Naive thymus-derived CD4-positive, alpha-beta T cell (primary cell): ENCODE measurements at regions not wholly inside any gene's neighbourhood (a gene's known extent, or its start where the extent isn't known, plus 50 kb on each side); places are given as distances from the start of the nearest gene placed in this dataset.

ENCODE experiments used
- ATAC-seq: fragments of 150-1000 bp; cut with Tn5 transposase; 2 replicates; pipeline ENCODE4 v1.10.0; 2021; ENCODE audit warnings: mild to moderate bottlenecking, moderate library complexity
- CTCF ChIA-PET: fragments of 350-600 bp; sonication (Branson Sonifier 250); formaldehyde crosslinking; loops from one replicate; lab custom pipeline; 2021; ENCODE audit warnings: antibody characterized with exemption; lab: Charles Lee
- POLR2A ChIA-PET: fragments of 350-600 bp; sonication (Branson Sonifier 250); formaldehyde crosslinking; loops from one replicate; lab custom pipeline; 2021; ENCODE audit warnings: antibody characterized with exemption, inconsistent platforms; lab: Charles Lee
- DNase-seq, 9 donors: peaks; one replicate each; pipeline versions ENCODE4 v3.0.0 to v3.0.0-alpha.2; 2020 to 2022; ENCODE audit warnings: mixed read lengths in 1 of 9
- H3K27ac ChIP-seq: one replicate; pipeline ENCODE4 v1.7.0; 2013; ENCODE audit warnings: mild to moderate bottlenecking, low read depth, low read length, moderate library complexity
- H3K27me3 ChIP-seq, 2 donors: one replicate each; pipeline ENCODE4 v1.7.0; 2013; ENCODE audit warnings: low read length in 2 of 2, mild to moderate bottlenecking in 2 of 2, moderate library complexity in 2 of 2; ENCODE audit not compliant: control insufficient read depth in 2 of 2, insufficient read depth in 2 of 2
- H3K36me3 ChIP-seq, 3 experiments: 1 replicate in 2 of 3; 2 replicates in 1 of 3; pipeline ENCODE4 v1.7.0; 2013; ENCODE audit warnings: low read length in 3 of 3, mild to moderate bottlenecking in 3 of 3, moderate library complexity in 1 of 3; ENCODE audit not compliant: insufficient read depth in 3 of 3, control insufficient read depth in 2 of 3
- H3K4me1 ChIP-seq, 2 donors: one replicate each; pipeline ENCODE4 v1.7.0; 2013; ENCODE audit warnings: low read length in 2 of 2, mild to moderate bottlenecking in 2 of 2, moderate library complexity in 1 of 2; ENCODE audit not compliant: control insufficient read depth in 2 of 2, insufficient read depth in 2 of 2
- H3K4me3 ChIP-seq: 2 replicates; pipeline ENCODE4 v1.7.0; 2013; ENCODE audit warnings: mild to moderate bottlenecking, low read length
- H3K9me3 ChIP-seq, 3 experiments: 1 replicate in 2 of 3; 2 replicates in 1 of 3; pipeline ENCODE4 v1.7.0; 2013; ENCODE audit warnings: low read length in 3 of 3; ENCODE audit not compliant: control insufficient read depth in 2 of 3
- H3K27ac Mint-ChIP-seq, 9 donors: one replicate each; pipeline ENCODE4 v1.8.0; 2020 to 2022; ENCODE audit warnings: mixed read lengths in 9 of 9, mild to moderate bottlenecking in 8 of 9, moderate library complexity in 5 of 9, inconsistent platforms in 2 of 9
- H3K27me3 Mint-ChIP-seq, 5 donors: one replicate each; pipeline ENCODE4 v1.8.0; 2021 to 2022; ENCODE audit warnings: mixed read lengths in 5 of 5, mild to moderate bottlenecking in 1 of 5
- H3K36me3 Mint-ChIP-seq, 5 donors: one replicate each; pipeline ENCODE4 v1.8.0; 2020 to 2022; ENCODE audit warnings: mixed read lengths in 5 of 5, mild to moderate bottlenecking in 3 of 5, inconsistent platforms in 1 of 5
- H3K4me1 Mint-ChIP-seq, 7 donors: one replicate each; pipeline ENCODE4 v1.8.0; 2020 to 2022; ENCODE audit warnings: mixed read lengths in 7 of 7, mild to moderate bottlenecking in 3 of 7, inconsistent platforms in 1 of 7
- H3K4me3 Mint-ChIP-seq, 10 donors: one replicate each; pipeline ENCODE4 v1.8.0; 2020 to 2022; ENCODE audit warnings: mild to moderate bottlenecking in 10 of 10, mixed read lengths in 10 of 10, moderate library complexity in 6 of 10, inconsistent platforms in 2 of 10
- H3K9me3 Mint-ChIP-seq, 11 donors: one replicate each; pipeline ENCODE4 v1.8.0; 2020 to 2022; ENCODE audit warnings: mixed read lengths in 11 of 11, mild to moderate bottlenecking in 4 of 11, inconsistent platforms in 1 of 11, moderate library complexity in 1 of 11
- intact Hi-C, 2 donors: fragments of 100-400 bp; cut with micrococcal nuclease; formaldehyde crosslinking; loops; one replicate each; pipeline ENCODE4 v1.15.1; 2023

- peaks cover 0 to 19% (median 3%) of the 10 kb centered on the region in 11 donors for H3K9me3 Mint-ChIP-seq
- H3K4me3 ChIP-seq = no peak overlapping the region
- ChIA-PET POLR2A (no interaction called here), CTCF (no interaction called here)
- no peaks in the 10 kb centered on the region for H3K4me1 ChIP-seq
- H3K36me3 ChIP-seq = no peaks in the 10 kb centered on the region
- H3K4me3 Mint-ChIP-seq = no peak overlapping the region
- ATAC-seq = no peak
- no peaks in the 10 kb centered on the region for H3K9me3 ChIP-seq
- H3K36me3 Mint-ChIP-seq = no peaks in the 10 kb centered on the region
- intact Hi-C loops = no loop called here
- H3K4me1 Mint-ChIP-seq = no peaks in the 10 kb centered on the region
- H3K27me3 Mint-ChIP-seq = no peaks in the 10 kb centered on the region
- H3K27ac Mint-ChIP-seq = no peak overlapping the region
- no peak for DNase-seq
- H3K27me3 ChIP-seq = no peaks in the 10 kb centered on the region
- no peak overlapping the region for H3K27ac ChIP-seq
These were observed 173.6 kb downstream of the ISL1 start for GRCh38 chr5:51556833-51557232.

- no peaks in the 10 kb centered on the region for H3K27me3 Mint-ChIP-seq
- intact Hi-C loops = no loop called here
- no peak overlapping the region for H3K4me3 Mint-ChIP-seq
- ChIA-PET POLR2A (no interaction called here), CTCF (no interaction called here)
- Histone ChIP-seq H3K27me3 (no peaks in the 10 kb centered on the region), H3K27ac (no peak overlapping the region), H3K4me1 (no peaks in the 10 kb centered on the region), H3K36me3 (no peaks in the 10 kb centered on the region), H3K4me3 (no peak overlapping the region), H3K9me3 (no peaks in the 10 kb centered on the region)
- H3K9me3 Mint-ChIP-seq = peaks cover 0 to 5% (median 0%) of the 10 kb centered on the region in 11 donors
- no peaks in the 10 kb centered on the region for H3K4me1 Mint-ChIP-seq
- DNase-seq (no peak), ATAC-seq (no peak)
- no peak overlapping the region for H3K27ac Mint-ChIP-seq
- no peaks in the 10 kb centered on the region for H3K36me3 Mint-ChIP-seq
These were observed 175.4 kb downstream of the ISL1 start for GRCh38 chr5:51558682-51559081.

GRCh38 chr5:51559339-51559738, 176.1 kb downstream of the ISL1 start:
- Mint-ChIP-seq H3K36me3 (no peaks in the 10 kb centered on the region), H3K9me3 (no peaks in the 10 kb centered on the region), H3K4me3 (no peak overlapping the region), H3K27ac (no peak overlapping the region), H3K4me1 (no peaks in the 10 kb centered on the region), H3K27me3 (no peaks in the 10 kb centered on the region)
- Histone ChIP-seq H3K4me1 (no peaks in the 10 kb centered on the region), H3K27ac (no peak overlapping the region), H3K27me3 (no peaks in the 10 kb centered on the region), H3K9me3 (no peaks in the 10 kb centered on the region), H3K4me3 (no peak overlapping the region), H3K36me3 (no peaks in the 10 kb centered on the region)
- ChIA-PET POLR2A (interaction anchor here (0.7 kb wide), 1 partner anchor 27 kb away, joined by 3 read pairs; no protein-coding TSS in a partner anchor), CTCF (no interaction called here)
- no peak for ATAC-seq
- intact Hi-C loops = no loop called here
- DNase-seq = no peak

GRCh38 chr5:51559921-51560658, 176.8 kb downstream of the ISL1 start:
- POLR2A ChIA-PET = interaction anchor here (0.7 kb wide), 1 partner anchor 26 kb away, joined by 3 read pairs; no protein-coding TSS in a partner anchor
- intact Hi-C loops = no loop called here
- Histone ChIP-seq H3K27me3 (no peaks in the 10 kb centered on the region), H3K4me1 (no peaks in the 10 kb centered on the region), H3K27ac (no peak overlapping the region), H3K36me3 (no peaks in the 10 kb centered on the region), H3K4me3 (no peak overlapping the region), H3K9me3 (no peaks in the 10 kb centered on the region)
- DNase-seq (no peak), ATAC-seq (no peak)
- H3K36me3 Mint-ChIP-seq = no peaks in the 10 kb centered on the region
- H3K27me3 Mint-ChIP-seq = no peaks in the 10 kb centered on the region
- H3K4me1 Mint-ChIP-seq = no peaks in the 10 kb centered on the region
- CTCF ChIA-PET = no interaction called here
- H3K27ac Mint-ChIP-seq = no peak overlapping the region
- no peak overlapping the region for H3K4me3 Mint-ChIP-seq
- H3K9me3 Mint-ChIP-seq = peaks cover 0 to 1% (median 0%) of the 10 kb centered on the region in 11 donors

- POLR2A ChIA-PET = no interaction called here
- Mint-ChIP-seq H3K4me3 (no peak overlapping the region), H3K36me3 (no peaks in the 10 kb centered on the region), H3K9me3 (peaks cover 0 to 10% (median 0%) of the 10 kb centered on the region in 11 donors), H3K27ac (no peak overlapping the region), H3K4me1 (no peaks in the 10 kb centered on the region), H3K27me3 (no peaks in the 10 kb centered on the region)
- intact Hi-C loops = no loop called here
- DNase-seq (no peak), ATAC-seq (no peak)
- H3K27ac ChIP-seq = no peak overlapping the region
- no peak overlapping the region for H3K4me3 ChIP-seq
- CTCF ChIA-PET = no interaction called here
- H3K27me3 ChIP-seq = no peaks in the 10 kb centered on the region
- no peaks in the 10 kb centered on the region for H3K4me1 ChIP-seq
- no peaks in the 10 kb centered on the region for H3K36me3 ChIP-seq
- H3K9me3 ChIP-seq = no peaks in the 10 kb centered on the region
These were observed 183.7 kb downstream of the ISL1 start for GRCh38 chr5:51566953-51567352.

GRCh38 chr5:51567636-51568035, 184.4 kb downstream of the ISL1 start:
- H3K36me3 Mint-ChIP-seq = no peaks in the 10 kb centered on the region
- CTCF ChIA-PET = no interaction called here

GRCh38 chr5:51573835-51574234, 190.6 kb downstream of the ISL1 start:
- ChIA-PET POLR2A (no interaction called here), CTCF (no interaction called here)
- no peak for ATAC-seq
- Histone ChIP-seq H3K9me3 (no peaks in the 10 kb centered on the region), H3K27ac (no peak overlapping the region), H3K27me3 (no peaks in the 10 kb centered on the region), H3K36me3 (no peaks in the 10 kb centered on the region), H3K4me1 (no peaks in the 10 kb centered on the region), H3K4me3 (no peak overlapping the region)
- Mint-ChIP-seq H3K4me3 (no peak overlapping the region), H3K9me3 (peaks cover 0 to 9% (median 4%) of the 10 kb centered on the region in 11 donors), H3K27me3 (no peaks in the 10 kb centered on the region), H3K4me1 (no peaks in the 10 kb centered on the region), H3K27ac (no peak overlapping the region), H3K36me3 (no peaks in the 10 kb centered on the region)
- DNase-seq = no peak
- intact Hi-C loops = no loop called here

More at GRCh38 chr5:51567636-51568035, 184.4 kb downstream of the ISL1 start:
- ATAC-seq (no peak), DNase-seq (no peak)
- no peaks in the 10 kb centered on the region for H3K4me1 Mint-ChIP-seq
- intact Hi-C loops = no loop called here
- H3K9me3 ChIP-seq = no peaks in the 10 kb centered on the region
- no peaks in the 10 kb centered on the region for H3K4me1 ChIP-seq
- H3K27me3 ChIP-seq = no peaks in the 10 kb centered on the region
- no peaks in the 10 kb centered on the region for H3K36me3 ChIP-seq
- H3K27me3 Mint-ChIP-seq = no peaks in the 10 kb centered on the region
- peaks cover 0 to 10% (median 0%) of the 10 kb centered on the region in 11 donors for H3K9me3 Mint-ChIP-seq
- H3K27ac ChIP-seq = no peak overlapping the region
- no peak overlapping the region for H3K4me3 Mint-ChIP-seq
- H3K27ac Mint-ChIP-seq = no peak overlapping the region
- POLR2A ChIA-PET = no interaction called here
- H3K4me3 ChIP-seq = no peak overlapping the region
